ENCODE measurements at regions not wholly inside any gene's neighbourhood (a gene's known extent, or its start where the extent isn't known, plus 50 kb on each side); places are given as distances from the start of the nearest gene placed in this dataset.

DNA sequence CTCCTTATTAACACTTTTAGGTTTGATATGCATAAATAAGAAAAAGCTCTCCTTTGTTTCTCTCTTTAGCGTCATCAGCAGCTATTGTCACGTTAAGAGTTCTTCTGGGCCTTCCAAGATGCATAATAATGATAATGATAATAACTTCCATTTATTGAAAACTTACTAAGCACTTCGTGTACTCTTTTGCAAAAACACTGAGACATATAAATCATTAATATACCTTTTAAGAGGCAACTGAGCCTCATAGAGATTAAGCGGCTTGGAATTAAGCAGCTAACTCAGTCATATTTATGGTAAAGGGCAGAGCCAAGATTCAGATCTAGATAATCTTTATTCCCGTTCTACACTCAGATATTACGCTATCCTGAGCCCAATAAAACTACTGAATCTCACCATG is 1105.1 kb downstream of the OLFM4 start:
- no peaks in the 10 kb centered on the region for H3K4me1 ChIP-seq
- no peak for DNase-seq
- no peak overlapping the region for H3K4me3 ChIP-seq
- WGBS, 5 donors, result 69 to 80% (median 74%) methylated on average over 6 of the region's 6 CpGs
- H3K9me3 ChIP-seq, result peaks cover 0 to 10% (median 0%) of the 10 kb centered on the region in 8 donors
- no peaks in the 10 kb centered on the region for H3K36me3 ChIP-seq
- intact Hi-C loops (cut with DNase I; ENCODE audit: low total_unique reads), result no loop called here
- H3K27me3 ChIP-seq (replicated peaks in 1 of 7), result no peaks in the 10 kb centered on the region
- H3K27ac ChIP-seq, result no peak overlapping the region
- TF ChIP-seq, protein P1, sequence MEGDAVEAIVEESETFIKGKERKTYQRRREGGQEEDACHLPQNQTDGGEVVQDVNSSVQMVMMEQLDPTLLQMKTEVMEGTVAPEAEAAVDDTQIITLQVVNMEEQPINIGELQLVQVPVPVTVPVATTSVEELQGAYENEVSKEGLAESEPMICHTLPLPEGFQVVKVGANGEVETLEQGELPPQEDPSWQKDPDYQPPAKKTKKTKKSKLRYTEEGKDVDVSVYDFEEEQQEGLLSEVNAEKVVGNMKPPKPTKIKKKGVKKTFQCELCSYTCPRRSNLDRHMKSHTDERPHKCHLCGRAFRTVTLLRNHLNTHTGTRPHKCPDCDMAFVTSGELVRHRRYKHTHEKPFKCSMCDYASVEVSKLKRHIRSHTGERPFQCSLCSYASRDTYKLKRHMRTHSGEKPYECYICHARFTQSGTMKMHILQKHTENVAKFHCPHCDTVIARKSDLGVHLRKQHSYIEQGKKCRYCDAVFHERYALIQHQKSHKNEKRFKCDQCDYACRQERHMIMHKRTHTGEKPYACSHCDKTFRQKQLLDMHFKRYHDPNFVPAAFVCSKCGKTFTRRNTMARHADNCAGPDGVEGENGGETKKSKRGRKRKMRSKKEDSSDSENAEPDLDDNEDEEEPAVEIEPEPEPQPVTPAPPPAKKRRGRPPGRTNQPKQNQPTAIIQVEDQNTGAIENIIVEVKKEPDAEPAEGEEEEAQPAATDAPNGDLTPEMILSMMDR (IDR thresholded peaks at IDR 0.05 in 8 of 11, conservative IDR thresholded peaks at IDR 0.05 in 3 of 11), result no peak
- TF ChIP-seq POLR2A (IDR thresholded peaks at IDR 0.05) (no peak), POLR2AphosphoS5 (IDR thresholded peaks at IDR 0.05) (no peak)

- H3K4me3 ChIP-seq, result no peak overlapping the region
- no peaks in the 10 kb centered on the region for H3K27me3 ChIP-seq (replicated peaks in 1 of 7)
- no peak for DNase-seq
- WGBS, 5 donors, result 57 to 71% (median 60%) methylated on average over 3 of the region's 3 CpGs
- H3K27ac ChIP-seq, result no peak overlapping the region
- intact Hi-C loops (cut with DNase I; ENCODE audit: low total_unique reads), result no loop called here
- peaks cover 0 to 15% (median 2%) of the 10 kb centered on the region in 8 donors for H3K9me3 ChIP-seq
- H3K4me1 ChIP-seq, result no peaks in the 10 kb centered on the region
- no peaks in the 10 kb centered on the region for H3K36me3 ChIP-seq
- TF ChIP-seq POLR2AphosphoS5 (IDR thresholded peaks at IDR 0.05) (no peak), POLR2A (IDR thresholded peaks at IDR 0.05) (no peak)
- TF ChIP-seq, protein P1 (IDR thresholded peaks at IDR 0.05 in 8 of 11, conservative IDR thresholded peaks at IDR 0.05 in 3 of 11), result no peak
Measured at GRCh38 chr13:54144828-54145227, 1116.2 kb downstream of the OLFM4 start.

DNA sequence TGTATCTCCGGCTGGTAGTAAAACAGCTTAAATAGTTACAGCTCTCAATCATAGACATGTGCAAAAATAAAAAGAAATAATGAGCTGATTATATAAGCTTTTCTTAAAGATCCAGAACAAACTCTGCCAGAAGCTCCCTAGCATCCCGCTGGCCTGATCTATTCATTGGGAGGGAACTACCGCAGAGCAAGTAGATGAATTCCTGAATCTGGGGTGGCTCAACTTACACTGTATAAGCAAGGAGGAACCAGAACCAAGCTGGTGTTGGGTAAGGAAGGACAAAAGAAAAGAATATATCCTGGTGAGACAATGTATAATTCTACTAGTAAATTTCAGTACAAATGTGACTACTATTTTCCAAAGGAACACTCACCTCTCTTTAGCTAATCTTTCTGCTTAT is 1122.2 kb downstream of the OLFM4 start:
- Histone ChIP-seq H3K27me3 (replicated peaks in 1 of 7) (no peaks in the 10 kb centered on the region), H3K4me3 (no peak overlapping the region), H3K4me1 (no peaks in the 10 kb centered on the region), H3K27ac (no peak overlapping the region), H3K36me3 (no peaks in the 10 kb centered on the region), H3K9me3 (peaks cover 0 to 9% (median 0%) of the 10 kb centered on the region in 8 donors)
- no peak for DNase-seq
- no peak for TF ChIP-seq POLR2A (IDR thresholded peaks at IDR 0.05)
- TF ChIP-seq, protein P1 (IDR thresholded peaks at IDR 0.05 in 8 of 11, conservative IDR thresholded peaks at IDR 0.05 in 3 of 11), result no peak
- TF ChIP-seq POLR2AphosphoS5 (IDR thresholded peaks at IDR 0.05), result no peak
- intact Hi-C loops (cut with DNase I; ENCODE audit: low total_unique reads), result no loop called here
- 83 to 96% (median 88%) methylated on average over 3 of the region's 3 CpGs for WGBS, 5 donors

GRCh38 chr13:54162069-54162468 is 1133.5 kb downstream of the OLFM4 start:
- TF ChIP-seq, protein P1 (IDR thresholded peaks at IDR 0.05 in 8 of 11, conservative IDR thresholded peaks at IDR 0.05 in 3 of 11), result no peak
- TF ChIP-seq POLR2AphosphoS5 (IDR thresholded peaks at IDR 0.05), result no peak
- no peak for TF ChIP-seq POLR2A (IDR thresholded peaks at IDR 0.05)
- Histone ChIP-seq H3K36me3 (no peaks in the 10 kb centered on the region), H3K9me3 (peaks cover 0 to 18% (median 4%) of the 10 kb centered on the region in 8 donors), H3K27me3 (replicated peaks in 1 of 7) (no peaks in the 10 kb centered on the region), H3K4me1 (no peaks in the 10 kb centered on the region), H3K4me3 (no peak overlapping the region), H3K27ac (no peak overlapping the region)
- DNase-seq, result no peak
- WGBS, 5 donors, result 65 to 79% (median 69%) methylated on average over 1 of the region's 1 CpG
- intact Hi-C loops (cut with DNase I; ENCODE audit: low total_unique reads), result no loop called here

Measured in spleen (tissue), 11 donors.